SU-DHL-6 (cell line): ENCODE measurements at regions not wholly inside any gene's neighbourhood (a gene's known extent, or its start where the extent isn't known, plus 50 kb on each side); places are given as distances from the start of the nearest gene placed in this dataset.

Experiments used
- CTCF ChIP-seq: fragments of 200-600 bp; sonication (generic); IDR thresholded peaks from one replicate; pipeline ENCODE4 v1.5.1; 2017; ENCODE audit warnings: antibody characterized with exemption, mild to moderate bottlenecking, low read length, moderate library complexity; ENCODE audit not compliant: insufficient read depth, poor library complexity, severe bottlenecking
- EZH2phosphoT487 ChIP-seq: fragments of 200-600 bp; sonication (generic), shearing (Covaris generic); conservative IDR thresholded peaks from 2 replicates; pipeline ENCODE4 v1.6.1; 2018; ENCODE audit warnings: mild to moderate bottlenecking, antibody characterized with exemption, low read length, moderate library complexity, mixed read lengths

DNA sequence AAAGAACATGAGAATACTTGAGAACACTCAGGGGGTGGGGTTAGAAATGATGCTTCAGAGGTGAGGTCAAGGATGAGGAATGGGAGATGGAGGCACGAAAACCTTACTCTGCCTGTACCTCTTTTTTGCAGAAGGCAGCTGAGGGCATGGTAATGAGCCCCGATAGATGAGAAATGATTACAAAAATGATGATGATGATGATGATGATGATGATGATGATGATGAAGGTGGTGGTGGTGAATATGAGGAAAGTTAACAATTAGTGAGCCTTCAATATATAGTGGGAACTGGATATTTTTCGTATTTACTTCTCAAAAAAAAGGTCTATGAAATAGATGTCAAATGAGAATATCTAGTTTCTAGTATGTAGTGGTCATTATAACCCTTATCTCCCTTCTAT is 584.3 kb downstream of the EPHA4 start:
- TF ChIP-seq CTCF (no peak), EZH2phosphoT487 (no peak)
